WTC11 (cell line): ENCODE measurements at regions not wholly inside any gene's neighbourhood (a gene's known extent, or its start where the extent isn't known, plus 50 kb on each side); places are given as distances from the start of the nearest gene placed in this dataset.

Source experiments
- AFF4 ChIP-seq: sonication (generic); formaldehyde crosslinking; IDR thresholded peaks from 2 replicates; pipeline ENCODE4 v1.8.1; 2023; ENCODE audit warnings: mild to moderate bottlenecking, missing genetic modification reagents, borderline replicate concordance
- CTCF ChIP-seq: fragments of 200-600 bp; IDR thresholded peaks from 2 replicates; pipeline ENCODE4 v1.8.0; 2022; ENCODE audit warnings: antibody characterized with exemption
- E2F4 ChIP-seq: sonication (generic); formaldehyde crosslinking; IDR thresholded peaks from 2 replicates; pipeline ENCODE4 v1.8.1; 2022; ENCODE audit warnings: low read depth, mild to moderate bottlenecking, moderate library complexity, missing genetic modification reagents, borderline replicate concordance
- ELF4 ChIP-seq: sonication (generic); formaldehyde crosslinking; IDR thresholded peaks from 2 replicates; pipeline ENCODE4 v1.8.1; 2022; ENCODE audit warnings: low read depth, mild to moderate bottlenecking, moderate library complexity, missing genetic modification reagents
- FOXP1 ChIP-seq: sonication (generic); formaldehyde crosslinking; IDR thresholded peaks from 2 replicates; pipeline ENCODE4 v1.8.0; 2022; ENCODE audit warnings: missing genetic modification reagents, mild to moderate bottlenecking, moderate library complexity, borderline replicate concordance
- HMGXB4 ChIP-seq: sonication (generic); formaldehyde crosslinking; IDR thresholded peaks from 2 replicates; pipeline ENCODE4 v1.8.1; 2023; ENCODE audit warnings: mild to moderate bottlenecking, moderate library complexity, missing genetic modification reagents
- JUN ChIP-seq: sonication (generic); formaldehyde crosslinking; IDR thresholded peaks from 2 replicates; pipeline ENCODE4 v1.8.0; 2023; ENCODE audit warnings: mild to moderate bottlenecking, missing genetic modification reagents
- KAT7 ChIP-seq: sonication (generic); formaldehyde crosslinking; IDR thresholded peaks from 2 replicates; pipeline ENCODE4 v1.8.1; 2023; ENCODE audit warnings: missing genetic modification reagents, mild to moderate bottlenecking, borderline replicate concordance
- MLX ChIP-seq: sonication (generic); formaldehyde crosslinking; IDR thresholded peaks from 2 replicates; pipeline ENCODE4 v1.8.1; 2023; ENCODE audit warnings: mild to moderate bottlenecking, missing genetic modification reagents, moderate library complexity
- NFATC4 ChIP-seq: fragments of 250-450 bp; sonication (Bioruptor Pico); IDR thresholded peaks from 2 replicates; pipeline ENCODE4 v1.9.0; 2021; ENCODE audit warnings: mild to moderate bottlenecking
- TEAD4 ChIP-seq: sonication (generic); formaldehyde crosslinking; IDR thresholded peaks from 2 replicates; pipeline ENCODE4 v1.8.0; 2022; ENCODE audit warnings: mild to moderate bottlenecking, missing genetic modification reagents
- USF2 ChIP-seq: sonication (generic); formaldehyde crosslinking; IDR thresholded peaks from 2 replicates; pipeline ENCODE4 v1.8.1; 2023; ENCODE audit warnings: mild to moderate bottlenecking, missing genetic modification reagents, moderate library complexity
- ZNF121 ChIP-seq: sonication (generic); formaldehyde crosslinking; IDR thresholded peaks from 2 replicates; pipeline ENCODE4 v1.8.0; 2023; ENCODE audit warnings: missing genetic modification reagents
- ZNF532 ChIP-seq: fragments of 250-450 bp; sonication (Bioruptor Pico); IDR thresholded peaks from 2 replicates; pipeline ENCODE4 v1.9.0; 2021; ENCODE audit warnings: mild to moderate bottlenecking, borderline replicate concordance

- TF ChIP-seq JUN (CRISPR knock-in tag) = no peak
- no peak for TF ChIP-seq CTCF
- TF ChIP-seq MLX = no peak
- TF ChIP-seq ZNF532 (CRISPR knock-in tag) = no peak
- TF ChIP-seq KAT7 (CRISPR knock-in tag) = no peak
- no peak for TF ChIP-seq TEAD4 (CRISPR knock-in tag)
- no peak for TF ChIP-seq ELF4 (CRISPR knock-in tag)
- TF ChIP-seq ZNF121 (CRISPR knock-in tag) = no peak
- no peak for TF ChIP-seq NFATC4
- TF ChIP-seq AFF4 (CRISPR knock-in tag) = no peak
- no peak for TF ChIP-seq USF2 (CRISPR knock-in tag)
- no peak for TF ChIP-seq E2F4 (CRISPR knock-in tag)
- no peak for TF ChIP-seq HMGXB4
- TF ChIP-seq FOXP1 (CRISPR knock-in tag) = no peak
Measured at GRCh38 chr4:119679251-119679650, 50.6 kb upstream of the PDE5A start.
